ENCODE measurements at regions not wholly inside any gene's neighbourhood (a gene's known extent, or its start where the extent isn't known, plus 50 kb on each side); places are given as distances from the start of the nearest gene placed in this dataset.

DNA sequence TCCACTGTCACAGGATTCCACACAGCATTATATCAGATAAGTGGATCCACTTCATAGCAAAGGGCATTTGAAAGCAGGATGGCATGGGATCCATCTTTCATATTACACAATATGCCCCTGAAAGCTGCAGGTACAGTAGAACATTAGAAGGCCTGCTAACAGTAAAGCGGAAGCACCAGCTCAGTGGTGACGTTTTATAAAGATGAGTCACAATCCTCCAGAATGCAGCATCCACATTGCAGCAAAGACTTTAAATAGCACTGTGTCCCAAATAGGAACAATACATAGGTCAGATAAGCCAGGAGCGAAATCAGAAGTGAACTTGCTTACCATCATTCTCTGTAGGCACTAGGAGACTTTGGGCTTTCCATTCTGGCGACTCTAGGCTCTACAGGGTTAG is 609.5 kb upstream of the FAT1 start:
- TF ChIP-seq, protein P1, sequence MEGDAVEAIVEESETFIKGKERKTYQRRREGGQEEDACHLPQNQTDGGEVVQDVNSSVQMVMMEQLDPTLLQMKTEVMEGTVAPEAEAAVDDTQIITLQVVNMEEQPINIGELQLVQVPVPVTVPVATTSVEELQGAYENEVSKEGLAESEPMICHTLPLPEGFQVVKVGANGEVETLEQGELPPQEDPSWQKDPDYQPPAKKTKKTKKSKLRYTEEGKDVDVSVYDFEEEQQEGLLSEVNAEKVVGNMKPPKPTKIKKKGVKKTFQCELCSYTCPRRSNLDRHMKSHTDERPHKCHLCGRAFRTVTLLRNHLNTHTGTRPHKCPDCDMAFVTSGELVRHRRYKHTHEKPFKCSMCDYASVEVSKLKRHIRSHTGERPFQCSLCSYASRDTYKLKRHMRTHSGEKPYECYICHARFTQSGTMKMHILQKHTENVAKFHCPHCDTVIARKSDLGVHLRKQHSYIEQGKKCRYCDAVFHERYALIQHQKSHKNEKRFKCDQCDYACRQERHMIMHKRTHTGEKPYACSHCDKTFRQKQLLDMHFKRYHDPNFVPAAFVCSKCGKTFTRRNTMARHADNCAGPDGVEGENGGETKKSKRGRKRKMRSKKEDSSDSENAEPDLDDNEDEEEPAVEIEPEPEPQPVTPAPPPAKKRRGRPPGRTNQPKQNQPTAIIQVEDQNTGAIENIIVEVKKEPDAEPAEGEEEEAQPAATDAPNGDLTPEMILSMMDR (conservative IDR thresholded peaks at IDR 0.05; ENCODE audit: low read depth), result no peak
- ChIA-PET CTCF (no interaction called here), POLR2A (ENCODE audit: low non-redundant PET) (no interaction called here)
- DNase-seq (ENCODE audit: low spot score), result peak; percentile 13
- H3K27ac ChIP-seq, result no peak overlapping the region

DNA sequence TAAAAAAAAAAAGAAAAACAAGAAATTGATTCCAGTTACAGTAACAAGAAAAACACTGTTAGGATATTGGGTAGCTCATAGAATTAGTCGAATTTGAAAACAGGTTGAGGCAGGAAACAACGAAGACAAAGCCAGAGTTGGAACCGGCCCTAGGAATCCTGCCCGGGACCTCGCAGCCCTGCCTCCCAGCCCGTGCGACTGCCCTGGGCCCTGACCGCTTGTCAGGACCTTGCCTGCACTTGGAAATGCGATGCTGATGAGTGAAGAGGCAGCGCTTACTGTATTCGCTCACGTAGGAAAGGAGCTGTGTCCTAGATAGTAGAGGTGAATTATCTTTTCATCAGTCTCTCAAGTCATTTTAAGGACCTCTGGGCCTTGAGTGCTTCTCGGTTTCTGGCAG is 611.7 kb upstream of the FAT1 start:
- CTCF ChIA-PET, result interaction anchor here (0.7 kb wide), 1 partner anchor 25 kb away, joined by 4 read pairs; no protein-coding TSS in a partner anchor
- no peak for DNase-seq (ENCODE audit: low spot score)
- H3K27ac ChIP-seq, result no peak overlapping the region
- POLR2A ChIA-PET (ENCODE audit: low non-redundant PET), result no interaction called here
- TF ChIP-seq, protein P1 (conservative IDR thresholded peaks at IDR 0.05; ENCODE audit: low read depth), result no peak

DNA sequence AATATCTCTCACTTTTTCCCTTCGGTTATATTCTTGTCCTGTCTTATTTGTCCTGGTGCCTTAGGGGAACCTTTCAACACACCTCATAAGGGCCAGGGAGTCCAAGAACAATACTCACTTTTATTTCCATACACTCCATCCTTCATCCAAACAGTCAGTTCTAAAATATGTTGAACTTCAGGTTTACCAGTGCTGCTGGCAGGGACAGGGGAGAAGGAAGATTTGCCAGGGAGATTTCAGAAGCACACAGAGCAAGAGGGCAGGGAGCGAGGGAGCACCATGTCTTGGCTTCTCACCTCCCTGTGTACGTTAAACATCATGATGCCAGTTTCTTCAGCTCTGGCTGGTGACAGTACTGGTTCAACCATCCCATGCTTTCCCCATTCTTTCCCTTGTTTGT is 631.1 kb upstream of the FAT1 start:
- POLR2A ChIA-PET (ENCODE audit: low non-redundant PET), result no interaction called here
- TF ChIP-seq, protein P1 (conservative IDR thresholded peaks at IDR 0.05; ENCODE audit: low read depth), result no peak
- CTCF ChIA-PET, result no interaction called here
- no peak overlapping the region for H3K27ac ChIP-seq
- peak; percentile 30 for DNase-seq (ENCODE audit: low spot score)

DNA sequence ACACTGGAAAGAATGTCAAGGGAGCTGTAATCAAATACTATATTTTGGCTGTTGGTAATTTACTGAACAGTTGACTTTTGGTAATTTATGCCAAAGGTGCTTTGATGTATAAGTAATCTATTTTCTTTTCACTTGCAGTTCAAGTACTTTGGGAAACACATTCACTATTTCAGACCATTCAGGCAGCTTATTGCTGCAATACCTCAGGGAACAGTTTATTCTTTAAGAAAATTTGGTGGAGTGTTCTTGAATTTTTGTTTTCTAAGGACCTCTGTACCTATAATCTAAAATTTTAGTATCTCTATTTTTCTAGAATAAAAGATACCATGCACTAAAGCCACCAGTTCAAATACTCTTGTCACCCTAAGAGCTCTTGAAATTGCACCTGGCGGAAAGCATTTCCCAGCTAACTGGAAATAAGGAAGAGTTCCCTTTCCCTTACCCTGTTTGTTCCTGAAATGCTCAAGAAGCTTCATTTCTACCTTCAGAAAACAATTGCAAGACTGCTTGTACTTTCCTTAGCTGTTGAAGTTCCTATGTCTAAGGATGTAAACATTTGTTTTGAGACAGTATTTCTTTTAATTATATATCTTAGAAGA is 633.5 kb upstream of the FAT1 start:
- no peak overlapping the region for H3K27ac ChIP-seq
- ChIA-PET CTCF (no interaction called here), POLR2A (ENCODE audit: low non-redundant PET) (no interaction called here)
- DNase-seq (ENCODE audit: low spot score), result no peak
- TF ChIP-seq, protein P1 (conservative IDR thresholded peaks at IDR 0.05; ENCODE audit: low read depth), result no peak

DNA sequence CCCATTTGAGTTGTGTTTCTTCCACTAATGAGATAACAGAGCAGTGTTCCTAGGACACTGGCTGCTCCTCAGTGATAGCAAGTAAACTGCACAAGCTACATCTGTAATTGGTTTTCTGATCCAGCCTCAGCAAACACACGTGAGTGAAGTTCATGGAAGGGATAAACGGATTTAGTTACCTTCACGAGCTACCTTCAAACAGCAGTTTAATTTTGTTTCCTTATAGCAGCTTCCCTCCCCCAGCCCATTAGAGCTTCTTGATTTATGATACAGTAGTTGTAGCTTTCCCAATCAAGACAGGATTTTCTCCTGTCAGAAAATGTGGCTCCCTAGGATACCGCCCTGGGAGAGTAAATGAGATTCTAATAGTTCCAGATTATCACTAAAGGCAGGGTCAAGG is 634.2 kb upstream of the FAT1 start:
- TF ChIP-seq, protein P1 (conservative IDR thresholded peaks at IDR 0.05; ENCODE audit: low read depth), result no peak

DNA sequence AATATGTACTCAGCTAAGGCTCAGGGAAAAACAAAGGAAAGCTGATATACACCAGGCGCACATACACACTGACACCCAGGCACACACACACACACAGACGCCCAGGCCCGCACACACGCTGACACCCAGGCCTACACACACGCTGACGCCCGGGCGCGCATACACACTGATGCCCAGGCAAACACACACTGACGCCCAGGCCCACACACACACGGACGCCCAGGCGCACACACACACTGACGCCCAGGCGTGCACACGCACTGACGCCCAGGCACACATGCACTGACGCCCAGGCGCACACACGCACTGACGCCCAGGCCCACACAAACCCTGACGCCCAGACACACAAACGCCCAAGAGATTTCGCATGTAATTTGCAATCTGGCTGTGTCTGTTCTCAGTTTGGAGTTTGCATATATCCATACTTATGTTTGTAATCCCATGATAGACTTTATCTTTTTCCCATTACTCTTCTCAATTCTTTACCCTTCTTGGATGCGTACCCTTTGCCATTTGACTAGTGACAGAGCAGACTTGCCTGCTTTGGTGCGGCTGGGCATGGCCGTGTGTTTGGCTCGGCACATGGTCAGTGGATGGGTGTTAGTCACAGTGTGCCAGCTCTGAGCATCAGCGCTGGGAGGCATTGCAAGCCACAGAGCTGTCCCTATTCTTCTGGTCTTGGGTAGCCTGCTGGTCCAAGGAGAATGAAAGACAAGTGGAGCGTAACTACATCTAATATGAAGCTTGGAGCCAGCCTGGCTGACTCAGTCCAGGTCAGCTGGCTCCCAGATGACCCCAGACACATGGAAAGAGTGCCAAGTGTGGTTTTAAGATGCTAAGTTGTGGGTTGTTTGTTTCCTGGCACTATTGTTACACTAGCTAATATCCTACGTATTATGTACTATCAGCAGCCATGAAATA is 632.4 kb upstream of the ZFP42 start:
- TF ChIP-seq, protein P1 (conservative IDR thresholded peaks at IDR 0.05; ENCODE audit: low read depth), result no peak
- CTCF ChIA-PET, result no interaction called here
- H3K27ac ChIP-seq, result no peak overlapping the region
- DNase-seq (ENCODE audit: low spot score), result no peak
- POLR2A ChIA-PET (ENCODE audit: low non-redundant PET), result no interaction called here

More for the DNA sequence above, 634.2 kb upstream of the FAT1 start:
- no peak for DNase-seq (ENCODE audit: low spot score)
- H3K27ac ChIP-seq, result no peak overlapping the region
- CTCF ChIA-PET, result no interaction called here
- POLR2A ChIA-PET (ENCODE audit: low non-redundant PET), result no interaction called here

Measured in RWPE1 (cell line).